LNCaP clone FGC (cell line): ENCODE measurements at regions not wholly inside any gene's neighbourhood (a gene's known extent, or its start where the extent isn't known, plus 50 kb on each side); places are given as distances from the start of the nearest gene placed in this dataset.

Experiments
- DNase-seq: peaks from one replicate; pipeline ENCODE4 v3.0.0-alpha.2; 2011; ENCODE audit warnings: low read depth
- H3K4me3 ChIP-seq: 2 replicates; pipeline ENCODE4 v1.5.1; 2011; ENCODE audit warnings: mild to moderate bottlenecking, low read depth, low read length, control low read depth
- CTCF ChIP-seq: IDR thresholded peaks from 2 replicates; pipeline ENCODE4 v1.5.1; 2012; ENCODE audit warnings: mild to moderate bottlenecking; ENCODE audit not compliant: control insufficient read depth, insufficient read depth; ENCODE audit errors: extremely low read depth

DNA sequence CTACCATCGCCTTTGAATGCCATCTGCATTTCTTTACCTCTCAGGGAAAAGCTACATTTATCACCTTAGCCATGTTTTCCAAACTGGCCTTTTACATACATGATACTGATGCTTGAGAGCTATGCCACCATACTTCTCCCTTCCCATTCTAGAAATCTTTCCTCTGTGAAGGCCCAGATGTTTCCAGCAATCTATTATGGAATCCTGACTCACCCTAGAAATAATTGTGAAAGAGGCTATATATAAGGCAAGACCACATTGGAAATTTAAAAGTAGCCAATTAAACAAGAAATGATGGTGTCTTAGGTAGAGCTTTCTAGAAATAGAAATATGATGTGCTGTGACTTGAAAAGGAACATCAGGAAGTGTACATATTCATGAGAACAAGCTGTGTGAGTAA, 389.7 kb downstream of the INHBA start:
- TF ChIP-seq CTCF = no peak

GRCh38 chr7:41312235-41312634, 390.7 kb downstream of the INHBA start:
- H3K4me3 ChIP-seq = no peak overlapping the region
- DNase-seq = peak; percentile 14
- TF ChIP-seq CTCF = no peak

More for the DNA sequence above, 389.7 kb downstream of the INHBA start:
- DNase-seq = no peak
- no peak overlapping the region for H3K4me3 ChIP-seq

- H3K4me3 ChIP-seq = no peak overlapping the region
- no peak for TF ChIP-seq CTCF
- DNase-seq = no peak
Observed at GRCh38 chr7:41311301-41311700, 391.6 kb downstream of the INHBA start.

- no peak for DNase-seq
- H3K4me3 ChIP-seq = no peak overlapping the region
- no peak for TF ChIP-seq CTCF
Observed at GRCh38 chr7:41306486-41306885, 396.4 kb downstream of the INHBA start.

GRCh38 chr7:41305001-41305400, 397.9 kb downstream of the INHBA start:
- DNase-seq = no peak
- no peak overlapping the region for H3K4me3 ChIP-seq
- no peak for TF ChIP-seq CTCF

DNA sequence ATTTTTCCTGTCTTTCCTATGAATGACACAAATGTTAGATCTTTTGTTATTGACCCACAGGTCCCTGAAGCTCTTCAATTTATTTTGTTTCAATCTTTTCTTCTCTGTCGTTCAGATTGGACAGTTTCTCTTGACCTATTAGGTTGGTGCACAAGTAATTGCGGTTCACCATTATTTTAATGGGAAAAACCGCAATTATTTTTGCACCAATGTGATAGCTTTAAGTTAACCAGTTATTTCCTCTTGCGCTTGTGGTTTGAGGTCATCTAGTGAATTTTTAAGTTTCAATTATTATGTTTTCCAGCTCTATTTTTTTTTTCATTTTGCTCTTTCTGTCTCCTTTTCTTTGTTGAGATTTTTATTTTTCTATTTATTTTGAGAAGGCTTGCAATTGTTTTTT, 399.2 kb downstream of the INHBA start:
- no peak for DNase-seq
- TF ChIP-seq CTCF = no peak
- H3K4me3 ChIP-seq = no peak overlapping the region

- no peak for DNase-seq
- H3K4me3 ChIP-seq = no peak overlapping the region
- TF ChIP-seq CTCF = no peak
Observed at GRCh38 chr7:41298409-41298808, 404.5 kb downstream of the INHBA start.
